ENCODE measurements at regions not wholly inside any gene's neighbourhood (a gene's known extent, or its start where the extent isn't known, plus 50 kb on each side); places are given as distances from the start of the nearest gene placed in this dataset.

DNA sequence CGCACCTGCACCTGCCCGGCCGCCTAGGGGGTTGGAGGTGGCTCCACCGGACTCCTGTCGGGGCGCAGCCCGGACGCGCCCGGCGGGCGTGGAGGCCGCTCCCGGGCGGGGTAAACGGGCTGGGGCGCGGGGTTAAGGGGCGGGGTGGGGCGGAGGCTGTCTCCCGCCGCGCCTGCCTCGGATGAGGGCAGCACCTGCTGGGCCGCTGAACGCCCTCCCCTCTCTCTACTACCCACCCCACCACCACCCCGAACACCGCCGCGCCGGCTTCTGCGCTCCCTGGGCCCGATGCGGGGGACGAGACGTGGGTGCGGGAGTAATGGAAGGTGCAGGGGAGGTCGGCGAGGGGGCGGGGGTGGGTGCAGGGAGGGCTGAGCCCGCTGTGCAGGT, 224.8 kb upstream of the ID2 start:
- TF ChIP-seq, protein P1, sequence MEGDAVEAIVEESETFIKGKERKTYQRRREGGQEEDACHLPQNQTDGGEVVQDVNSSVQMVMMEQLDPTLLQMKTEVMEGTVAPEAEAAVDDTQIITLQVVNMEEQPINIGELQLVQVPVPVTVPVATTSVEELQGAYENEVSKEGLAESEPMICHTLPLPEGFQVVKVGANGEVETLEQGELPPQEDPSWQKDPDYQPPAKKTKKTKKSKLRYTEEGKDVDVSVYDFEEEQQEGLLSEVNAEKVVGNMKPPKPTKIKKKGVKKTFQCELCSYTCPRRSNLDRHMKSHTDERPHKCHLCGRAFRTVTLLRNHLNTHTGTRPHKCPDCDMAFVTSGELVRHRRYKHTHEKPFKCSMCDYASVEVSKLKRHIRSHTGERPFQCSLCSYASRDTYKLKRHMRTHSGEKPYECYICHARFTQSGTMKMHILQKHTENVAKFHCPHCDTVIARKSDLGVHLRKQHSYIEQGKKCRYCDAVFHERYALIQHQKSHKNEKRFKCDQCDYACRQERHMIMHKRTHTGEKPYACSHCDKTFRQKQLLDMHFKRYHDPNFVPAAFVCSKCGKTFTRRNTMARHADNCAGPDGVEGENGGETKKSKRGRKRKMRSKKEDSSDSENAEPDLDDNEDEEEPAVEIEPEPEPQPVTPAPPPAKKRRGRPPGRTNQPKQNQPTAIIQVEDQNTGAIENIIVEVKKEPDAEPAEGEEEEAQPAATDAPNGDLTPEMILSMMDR (tag by site-specific recombination; IDR thresholded peaks at IDR 0.05): no peak
- TF ChIP-seq YY1 (tag by site-specific recombination; IDR thresholded peaks at IDR 0.05): no peak
- no peak for TF ChIP-seq ZSCAN30 (tag by site-specific recombination; IDR thresholded peaks at IDR 0.05)
- no peak for TF ChIP-seq KLF10 (tag by site-specific recombination; IDR thresholded peaks at IDR 0.05)
- TF ChIP-seq, protein P2, sequence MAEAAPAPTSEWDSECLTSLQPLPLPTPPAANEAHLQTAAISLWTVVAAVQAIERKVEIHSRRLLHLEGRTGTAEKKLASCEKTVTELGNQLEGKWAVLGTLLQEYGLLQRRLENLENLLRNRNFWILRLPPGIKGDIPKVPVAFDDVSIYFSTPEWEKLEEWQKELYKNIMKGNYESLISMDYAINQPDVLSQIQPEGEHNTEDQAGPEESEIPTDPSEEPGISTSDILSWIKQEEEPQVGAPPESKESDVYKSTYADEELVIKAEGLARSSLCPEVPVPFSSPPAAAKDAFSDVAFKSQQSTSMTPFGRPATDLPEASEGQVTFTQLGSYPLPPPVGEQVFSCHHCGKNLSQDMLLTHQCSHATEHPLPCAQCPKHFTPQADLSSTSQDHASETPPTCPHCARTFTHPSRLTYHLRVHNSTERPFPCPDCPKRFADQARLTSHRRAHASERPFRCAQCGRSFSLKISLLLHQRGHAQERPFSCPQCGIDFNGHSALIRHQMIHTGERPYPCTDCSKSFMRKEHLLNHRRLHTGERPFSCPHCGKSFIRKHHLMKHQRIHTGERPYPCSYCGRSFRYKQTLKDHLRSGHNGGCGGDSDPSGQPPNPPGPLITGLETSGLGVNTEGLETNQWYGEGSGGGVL (tag by site-specific recombination; IDR thresholded peaks at IDR 0.05): no peak
- no peak for TF ChIP-seq RBAK (tag by site-specific recombination; IDR thresholded peaks at IDR 0.05)
- no peak for TF ChIP-seq SP2 (tag by site-specific recombination; IDR thresholded peaks at IDR 0.05)
- no peak for TF ChIP-seq ZNF600 (tag by site-specific recombination; IDR thresholded peaks at IDR 0.05)
- TF ChIP-seq, protein P3, sequence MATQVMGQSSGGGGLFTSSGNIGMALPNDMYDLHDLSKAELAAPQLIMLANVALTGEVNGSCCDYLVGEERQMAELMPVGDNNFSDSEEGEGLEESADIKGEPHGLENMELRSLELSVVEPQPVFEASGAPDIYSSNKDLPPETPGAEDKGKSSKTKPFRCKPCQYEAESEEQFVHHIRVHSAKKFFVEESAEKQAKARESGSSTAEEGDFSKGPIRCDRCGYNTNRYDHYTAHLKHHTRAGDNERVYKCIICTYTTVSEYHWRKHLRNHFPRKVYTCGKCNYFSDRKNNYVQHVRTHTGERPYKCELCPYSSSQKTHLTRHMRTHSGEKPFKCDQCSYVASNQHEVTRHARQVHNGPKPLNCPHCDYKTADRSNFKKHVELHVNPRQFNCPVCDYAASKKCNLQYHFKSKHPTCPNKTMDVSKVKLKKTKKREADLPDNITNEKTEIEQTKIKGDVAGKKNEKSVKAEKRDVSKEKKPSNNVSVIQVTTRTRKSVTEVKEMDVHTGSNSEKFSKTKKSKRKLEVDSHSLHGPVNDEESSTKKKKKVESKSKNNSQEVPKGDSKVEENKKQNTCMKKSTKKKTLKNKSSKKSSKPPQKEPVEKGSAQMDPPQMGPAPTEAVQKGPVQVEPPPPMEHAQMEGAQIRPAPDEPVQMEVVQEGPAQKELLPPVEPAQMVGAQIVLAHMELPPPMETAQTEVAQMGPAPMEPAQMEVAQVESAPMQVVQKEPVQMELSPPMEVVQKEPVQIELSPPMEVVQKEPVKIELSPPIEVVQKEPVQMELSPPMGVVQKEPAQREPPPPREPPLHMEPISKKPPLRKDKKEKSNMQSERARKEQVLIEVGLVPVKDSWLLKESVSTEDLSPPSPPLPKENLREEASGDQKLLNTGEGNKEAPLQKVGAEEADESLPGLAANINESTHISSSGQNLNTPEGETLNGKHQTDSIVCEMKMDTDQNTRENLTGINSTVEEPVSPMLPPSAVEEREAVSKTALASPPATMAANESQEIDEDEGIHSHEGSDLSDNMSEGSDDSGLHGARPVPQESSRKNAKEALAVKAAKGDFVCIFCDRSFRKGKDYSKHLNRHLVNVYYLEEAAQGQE (tag by site-specific recombination; IDR thresholded peaks at IDR 0.05): no peak
